ENCODE measurements at regions not wholly inside any gene's neighbourhood (a gene's known extent, or its start where the extent isn't known, plus 50 kb on each side); places are given as distances from the start of the nearest gene placed in this dataset.

GRCh38 chr7:98748090-98748489, 121.7 kb downstream of the TMEM130 start:
- TF ChIP-seq CTCF (IDR thresholded peaks at IDR 0.05; ENCODE audit: borderline replicate concordance, extremely low read depth, low read length, poor library complexity, severe bottlenecking), result no peak
- TF ChIP-seq EZH2 (IDR thresholded peaks at IDR 0.05; ENCODE audit: borderline replicate concordance, low read depth, low read length, severe bottlenecking), result no peak
